GM18498 (cell line): ENCODE measurements at regions not wholly inside any gene's neighbourhood (a gene's known extent, or its start where the extent isn't known, plus 50 kb on each side); places are given as distances from the start of the nearest gene placed in this dataset.
"Not testable (repeated sequence)": the region's sequence is repeated elsewhere in the genome, so short reads cannot be mapped to it uniquely, and the experiment has no call there.

Experiments used
- ATAC-seq: cut with Tn5 transposase; IDR thresholded peaks from one replicate; pipeline ENCODE4 v1.9.1; 2021; ENCODE audit warnings: mild to moderate bottlenecking, moderate library complexity; ENCODE audit not compliant: unreplicated experiment

DNA sequence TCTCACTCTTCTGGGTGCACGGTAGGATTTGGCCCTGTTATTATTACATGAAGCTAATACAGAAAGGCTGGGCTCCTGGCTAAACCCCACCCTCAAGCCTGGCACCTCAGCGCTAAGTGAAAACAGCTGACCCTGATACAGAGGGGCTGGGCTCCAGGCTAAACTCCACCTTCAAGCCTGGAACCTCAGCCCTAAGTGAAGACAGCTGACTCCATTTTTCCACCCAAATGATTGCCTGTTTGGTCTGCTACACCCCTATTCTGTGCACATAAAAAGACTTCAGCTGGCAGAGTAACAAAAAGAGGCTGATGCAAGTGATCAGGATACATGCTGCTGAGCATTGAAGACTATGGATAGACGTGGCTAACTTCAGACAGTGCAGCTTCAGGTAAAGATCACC, 148.4 kb upstream of the CLINT1 start:
- no peak for ATAC-seq

DNA sequence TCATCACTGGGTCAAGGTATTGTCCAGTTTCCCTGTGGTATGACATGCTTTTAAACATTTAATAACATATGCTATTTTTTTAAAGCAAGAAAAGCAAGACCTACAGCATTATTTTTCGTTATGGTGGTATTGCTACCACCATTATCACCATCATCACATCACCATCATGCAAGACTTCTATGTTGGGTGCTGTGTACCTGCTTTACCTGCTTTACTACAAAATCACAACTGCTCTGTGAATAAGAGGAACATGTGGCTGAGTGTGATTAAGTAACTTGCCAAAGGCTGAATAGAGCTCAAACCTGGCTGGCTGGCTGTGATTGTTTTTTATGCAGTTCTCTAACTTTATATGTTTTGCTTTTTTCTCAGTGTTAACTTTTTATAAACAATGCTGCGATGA, 140.8 kb upstream of the CLINT1 start:
- ATAC-seq = no peak

DNA sequence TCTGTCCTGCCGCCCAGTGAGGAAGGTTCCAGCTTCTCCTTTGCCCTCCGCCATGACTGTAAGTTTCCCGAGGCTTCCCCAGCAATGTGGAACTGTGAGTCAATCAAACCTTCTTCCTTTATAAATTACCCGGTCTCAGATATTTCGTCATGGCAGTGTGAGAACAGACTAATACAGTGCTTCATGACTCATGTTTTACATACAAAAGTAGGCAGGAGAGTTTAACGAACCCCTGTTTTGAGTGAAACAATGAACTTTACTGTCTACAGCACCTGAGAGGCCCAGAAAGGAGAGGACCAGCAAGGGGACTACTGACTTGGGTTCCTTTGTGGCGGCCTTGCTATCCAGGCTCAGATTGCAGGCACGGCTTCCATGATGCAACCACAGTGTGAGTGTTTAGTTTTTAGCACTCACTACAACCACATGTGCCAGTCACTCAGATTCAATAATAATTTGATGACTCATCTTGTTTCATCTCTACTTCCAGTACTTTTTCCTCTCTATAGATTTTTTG, 139.1 kb upstream of the CLINT1 start:
- ATAC-seq = no peak

DNA sequence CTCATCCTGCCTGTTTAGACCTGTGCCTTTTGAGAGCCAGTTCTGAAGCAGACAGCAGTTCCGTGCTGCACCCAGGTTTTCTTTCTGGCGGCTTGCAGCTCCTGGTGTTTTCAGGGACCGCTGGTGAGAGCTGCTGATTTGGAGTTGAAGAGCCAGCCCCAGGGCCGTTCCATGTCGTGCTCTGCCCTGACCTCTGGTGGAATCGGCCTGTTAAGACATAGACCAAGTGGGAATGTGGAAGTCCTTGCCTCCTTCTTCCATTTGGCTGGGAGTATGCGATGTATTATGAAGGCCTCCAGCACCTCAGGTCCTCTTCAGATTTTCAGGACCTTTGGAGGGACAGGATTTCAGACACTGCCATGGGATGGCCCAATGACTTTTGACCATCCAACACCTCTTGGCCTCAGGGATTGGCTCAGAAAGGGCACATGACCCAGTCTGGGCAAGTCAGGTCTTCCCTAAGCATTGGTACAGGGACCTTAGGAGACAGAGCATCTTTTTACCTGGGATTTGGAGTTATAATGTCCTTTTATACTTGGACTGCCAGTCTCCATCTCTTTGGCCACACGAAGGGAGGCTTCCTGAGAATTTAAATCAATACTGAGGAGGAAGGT, 136.1 kb upstream of the CLINT1 start:
- peak; percentile 76 for ATAC-seq

DNA sequence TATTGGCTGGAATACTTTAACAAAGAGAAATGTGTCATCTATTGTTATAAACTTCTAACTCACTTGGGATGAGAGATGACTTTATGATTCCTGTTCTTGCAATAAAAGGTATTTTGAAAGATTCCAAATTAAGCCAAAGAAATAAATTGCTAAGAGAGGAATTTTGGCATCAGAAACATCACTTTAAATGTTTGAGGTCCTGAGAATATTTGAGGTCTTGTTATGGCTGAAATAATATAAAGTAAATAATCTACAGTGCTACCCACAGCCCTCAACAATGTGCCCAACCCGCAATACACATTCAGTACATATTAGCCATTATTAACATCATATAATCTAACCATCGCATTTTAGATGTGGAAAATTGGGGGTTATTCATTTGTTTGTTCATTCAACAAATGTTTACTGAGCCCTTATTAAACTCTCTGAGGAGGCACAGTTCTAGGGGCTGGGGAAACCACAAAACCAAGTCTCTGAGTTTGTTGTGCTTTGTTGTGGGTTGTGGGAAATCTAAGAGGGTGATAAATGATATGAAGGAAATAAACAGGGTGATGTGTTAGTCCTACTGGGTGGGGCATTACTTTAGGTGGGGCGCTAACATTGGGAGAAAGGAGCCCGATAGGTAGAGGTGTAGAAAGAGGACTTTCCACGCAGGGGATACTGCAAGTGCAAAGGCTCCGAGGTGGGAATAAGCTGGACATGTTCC, 135.2 kb upstream of the CLINT1 start:
- ATAC-seq = no peak

DNA sequence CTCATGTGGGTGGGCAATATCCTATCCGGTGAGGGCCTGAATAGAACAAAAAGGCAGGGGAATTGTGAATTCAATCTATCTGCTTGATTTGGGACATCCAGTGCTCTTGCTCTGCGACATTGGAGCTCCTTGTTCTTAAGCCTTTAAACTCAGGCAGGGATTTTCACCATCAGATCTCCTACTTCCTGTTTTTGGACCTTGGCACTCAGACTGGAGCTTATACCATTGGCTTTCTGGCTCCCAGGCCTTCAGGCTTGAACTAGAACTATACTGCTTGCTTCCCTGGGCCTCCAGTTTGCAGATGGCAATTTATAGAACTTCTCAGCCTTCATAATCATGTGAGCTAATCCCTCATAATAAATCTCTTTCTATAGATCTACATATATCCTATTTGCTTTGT, 134.3 kb upstream of the CLINT1 start:
- ATAC-seq = no peak

DNA sequence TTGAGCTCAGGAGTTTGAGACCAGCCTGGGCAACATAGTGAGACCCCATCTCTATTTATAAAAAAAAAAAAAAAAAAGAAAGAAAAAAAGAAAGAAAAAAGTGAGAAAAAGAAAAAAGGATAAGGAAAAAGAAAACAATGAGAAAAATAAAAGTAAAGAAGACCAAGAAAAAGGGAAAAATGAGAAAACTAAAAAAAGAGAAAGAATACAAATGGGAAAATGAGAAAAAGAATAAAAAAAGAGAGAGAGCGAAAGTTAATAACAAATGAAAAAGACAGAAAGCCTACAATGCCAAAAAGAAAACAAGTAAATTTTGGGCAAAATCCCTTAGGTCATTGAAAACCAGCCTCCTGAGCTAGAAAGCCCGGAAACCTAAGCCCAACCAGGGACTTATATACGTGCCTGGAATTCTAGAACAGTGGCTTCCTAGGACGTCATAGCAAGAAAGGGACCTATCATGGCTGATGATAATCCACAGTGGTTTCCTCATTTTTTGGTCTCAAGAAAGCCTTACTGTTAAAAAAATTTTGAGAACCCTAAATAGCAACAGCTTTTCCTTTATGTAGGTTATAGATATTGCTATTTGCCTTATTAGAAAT, 131.7 kb upstream of the CLINT1 start:
- no peak for ATAC-seq

DNA sequence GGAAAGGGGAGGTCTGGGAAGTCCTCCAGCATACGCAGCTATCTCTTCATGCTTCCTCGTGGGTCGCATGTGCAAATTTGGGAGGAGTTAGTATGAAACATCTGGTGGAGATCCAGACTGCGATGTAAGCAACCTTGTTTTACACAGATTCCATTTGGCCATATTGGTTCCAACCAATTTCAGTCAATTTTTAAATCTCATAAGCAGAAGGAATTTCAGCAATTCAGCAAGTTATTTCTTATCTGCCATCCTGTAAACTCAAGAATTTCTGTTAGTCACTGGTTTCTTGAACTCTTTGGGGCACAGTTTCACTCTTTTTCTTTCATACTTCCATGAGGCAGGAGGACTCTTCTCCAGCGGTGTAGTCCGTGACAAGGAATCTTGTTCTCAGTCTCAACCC, 130.4 kb upstream of the CLINT1 start:
- ATAC-seq = no peak

DNA sequence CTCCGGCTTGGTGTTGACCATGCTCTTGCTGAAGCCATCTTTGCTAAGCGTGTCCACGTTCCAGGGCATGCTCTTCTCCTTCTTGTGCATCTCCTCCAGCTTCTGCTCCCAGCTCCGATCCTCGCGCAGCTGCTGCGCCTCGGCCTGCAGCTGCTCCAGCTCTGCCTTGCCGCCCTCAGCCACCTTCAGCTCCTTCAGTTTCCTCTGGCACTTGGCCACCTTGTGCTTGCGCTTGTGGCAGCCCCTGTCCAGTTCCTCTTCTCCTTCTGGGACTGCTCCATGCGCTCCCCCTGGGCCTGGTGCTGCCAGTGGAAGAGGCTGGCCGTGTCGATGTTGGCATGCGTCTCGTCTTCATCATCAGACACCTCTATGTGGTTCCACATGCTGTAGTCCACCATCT, 128.3 kb upstream of the CLINT1 start:
- no peak for ATAC-seq

DNA sequence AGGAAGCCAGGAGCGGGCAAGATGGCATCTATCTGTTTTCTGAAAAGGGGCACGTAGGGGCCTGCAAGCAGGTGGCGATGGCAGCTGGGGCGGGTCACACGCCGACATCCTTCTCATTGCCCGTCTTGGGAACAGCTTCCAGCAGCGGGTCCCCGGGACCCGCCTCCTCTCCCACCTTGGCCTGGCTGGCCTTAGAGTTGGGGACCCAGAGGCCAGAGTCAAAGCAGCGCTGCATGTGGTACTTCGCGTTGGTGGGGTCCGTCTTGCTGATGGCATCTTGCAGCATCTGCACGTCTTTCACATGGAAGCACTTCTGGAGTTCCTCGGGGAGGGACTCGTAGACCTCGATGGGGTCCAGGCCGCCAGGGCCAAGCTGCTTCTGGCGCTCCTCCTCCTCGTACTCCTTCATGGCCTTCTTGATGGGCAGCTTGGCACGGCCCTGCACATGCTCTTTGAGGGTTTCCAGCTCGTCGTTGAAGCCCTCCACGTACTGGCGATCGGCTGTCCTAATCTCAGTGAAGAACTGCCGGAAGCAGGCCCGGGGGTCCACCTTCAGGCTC, 127.6 kb upstream of the CLINT1 start:
- no peak for ATAC-seq

DNA sequence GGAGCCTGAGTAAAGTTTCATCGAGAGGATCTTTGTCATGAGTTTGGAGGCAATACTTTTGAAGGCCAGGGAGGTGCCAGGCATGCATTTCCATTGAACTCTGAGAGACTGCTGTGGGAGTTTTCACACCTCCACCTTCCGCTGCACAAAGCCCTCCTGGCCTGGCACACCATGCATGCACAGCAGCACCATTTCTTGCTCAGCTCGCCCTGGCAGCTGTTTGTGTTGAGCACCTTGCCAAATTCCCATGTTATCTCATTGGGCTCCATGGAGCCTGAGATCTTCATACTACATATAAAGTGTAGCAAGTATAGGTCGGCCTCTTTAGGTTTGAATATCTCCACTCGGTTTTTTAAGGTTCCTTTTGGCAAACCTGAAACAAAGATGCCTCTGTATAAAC, 125.7 kb upstream of the CLINT1 start:
- ATAC-seq = no peak

DNA sequence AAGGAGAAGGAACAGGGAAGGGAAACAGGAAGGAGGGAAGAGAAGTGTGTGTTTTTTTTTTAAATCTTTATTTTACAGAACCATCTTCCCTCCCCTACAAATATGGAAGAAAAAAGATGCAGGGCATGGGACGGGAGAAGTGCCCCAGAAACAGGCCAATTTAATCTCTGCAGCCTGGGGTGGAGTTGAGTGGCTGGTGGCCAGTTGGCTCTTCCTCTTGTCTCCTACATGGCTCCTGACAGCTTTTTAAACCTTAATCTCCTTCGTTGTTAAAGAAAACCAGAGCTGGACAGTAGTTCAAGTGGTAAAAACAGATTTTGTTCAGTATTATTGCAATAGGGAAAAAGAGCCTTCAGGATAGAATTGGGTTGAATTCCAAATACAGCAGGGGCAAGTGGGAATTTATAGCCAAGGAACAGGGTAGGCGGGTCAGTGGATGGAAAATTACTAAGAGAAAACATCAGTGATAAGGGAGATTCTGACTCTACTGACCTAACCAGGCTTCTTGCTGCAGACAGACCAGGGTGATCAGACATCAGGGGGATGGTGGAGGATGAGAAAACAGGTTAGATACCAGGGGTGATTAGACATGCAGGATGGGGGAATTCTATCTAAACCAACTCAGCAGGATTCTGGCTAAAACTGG, 125.1 kb upstream of the CLINT1 start:
- no peak for ATAC-seq

DNA sequence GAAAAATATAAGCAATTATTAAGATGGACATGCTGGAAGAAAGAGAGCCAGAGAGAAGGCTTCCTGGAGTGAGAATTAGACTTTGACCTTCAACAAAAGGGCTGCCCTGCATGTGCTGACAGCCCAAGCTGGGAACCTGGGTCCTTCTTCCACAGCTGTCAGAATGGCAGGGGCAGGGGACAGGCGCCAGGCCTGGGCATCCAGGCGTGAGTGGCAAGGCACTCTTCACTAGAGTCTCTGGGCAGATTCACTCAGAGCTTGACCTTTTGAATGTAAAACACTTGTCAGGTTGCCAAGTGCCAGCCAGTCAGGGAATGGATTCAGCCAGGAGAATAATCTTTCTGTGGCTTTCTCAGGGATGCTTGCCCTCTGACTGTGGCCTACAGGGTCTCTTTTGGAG, 119.1 kb upstream of the CLINT1 start:
- no peak for ATAC-seq

DNA sequence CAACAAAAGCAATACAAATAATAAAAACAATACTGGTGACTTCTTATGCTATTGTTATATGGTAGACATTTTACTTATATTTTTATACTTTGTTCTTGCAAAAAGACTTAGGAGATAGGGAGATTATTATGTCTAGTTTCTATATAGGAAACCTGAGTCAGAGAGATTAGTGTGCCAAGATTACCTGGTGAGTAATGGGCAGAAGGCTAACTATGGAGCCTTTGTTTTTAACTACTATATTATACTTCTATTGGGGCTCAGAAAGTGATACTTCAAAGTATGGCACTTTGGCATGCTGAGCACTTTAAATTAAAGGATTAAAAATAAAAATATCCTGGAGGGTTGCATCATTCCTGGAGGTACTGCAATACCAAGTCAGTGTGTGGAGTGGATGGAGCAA, 117.5 kb upstream of the CLINT1 start:
- no peak for ATAC-seq

DNA sequence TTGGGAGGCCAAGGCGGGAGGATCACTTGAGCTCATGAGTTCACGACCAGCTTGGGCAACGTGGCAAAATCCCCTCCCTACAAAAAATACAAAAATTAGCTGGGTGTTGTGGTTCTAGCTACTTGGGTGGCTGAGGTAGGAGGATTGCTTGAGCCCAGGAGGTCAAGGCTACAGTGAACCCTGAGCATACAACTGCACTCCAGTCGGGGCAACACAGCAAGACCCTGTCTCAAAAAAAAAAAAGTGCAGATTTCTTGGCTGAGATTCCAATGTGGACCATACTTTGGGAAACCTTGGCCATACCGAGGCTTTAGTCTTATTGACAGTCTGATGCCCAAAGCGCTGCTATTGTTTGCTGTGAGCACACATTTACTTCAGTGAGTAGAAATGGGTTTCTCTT, 113.6 kb upstream of the CLINT1 start:
- ATAC-seq = no peak

DNA sequence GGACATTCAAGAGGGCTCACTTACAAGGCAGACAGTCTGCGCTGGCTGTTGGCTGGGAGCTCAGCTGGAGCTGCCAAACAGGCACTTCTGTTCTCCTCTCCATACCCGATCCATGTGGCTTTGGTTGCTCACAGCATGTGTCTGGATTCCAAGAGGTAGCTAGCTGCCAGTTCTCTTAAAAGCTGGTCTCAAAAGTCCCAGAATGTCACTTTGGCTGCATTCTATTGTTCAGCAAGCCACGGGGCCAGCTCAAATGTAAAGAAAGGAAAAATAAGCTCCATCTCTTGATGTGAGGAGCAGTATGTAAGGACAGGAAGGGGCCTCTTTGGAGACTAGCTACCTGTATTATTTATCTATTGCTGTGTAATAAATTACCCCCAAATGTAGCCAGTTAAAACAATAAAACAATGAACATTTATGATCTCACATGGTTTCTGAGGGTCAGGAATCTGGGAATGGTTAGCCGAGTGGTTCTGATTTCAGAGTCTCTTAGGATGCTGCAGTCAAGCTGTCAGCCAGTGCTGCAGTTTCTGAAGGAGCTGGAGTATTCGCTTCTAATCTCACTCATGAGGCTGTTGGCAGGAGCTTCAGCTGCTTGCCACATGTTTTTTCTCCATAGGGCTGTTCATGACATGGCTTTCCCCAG, 112.7 kb upstream of the CLINT1 start:
- ATAC-seq = no peak

DNA sequence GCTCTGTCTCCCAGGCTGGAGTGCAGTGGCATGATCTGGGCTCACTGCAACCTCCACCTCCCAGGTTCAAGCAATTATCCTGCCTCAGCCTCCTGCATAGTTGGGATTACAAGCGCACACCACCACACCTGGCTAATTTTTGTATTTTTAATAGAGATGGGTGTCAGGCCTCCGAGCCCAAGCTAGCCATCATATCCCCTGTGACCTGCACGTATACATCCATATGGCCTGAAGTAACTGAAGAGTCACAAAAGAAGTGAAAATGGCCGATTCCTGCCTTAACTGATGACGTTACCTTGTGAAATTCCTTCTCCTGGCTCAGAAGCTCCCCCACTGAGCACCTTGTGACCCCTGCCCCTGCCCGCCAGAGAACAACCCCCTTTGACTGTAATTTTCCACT, 109.6 kb upstream of the CLINT1 start:
- ATAC-seq = not testable (repeated sequence)

DNA sequence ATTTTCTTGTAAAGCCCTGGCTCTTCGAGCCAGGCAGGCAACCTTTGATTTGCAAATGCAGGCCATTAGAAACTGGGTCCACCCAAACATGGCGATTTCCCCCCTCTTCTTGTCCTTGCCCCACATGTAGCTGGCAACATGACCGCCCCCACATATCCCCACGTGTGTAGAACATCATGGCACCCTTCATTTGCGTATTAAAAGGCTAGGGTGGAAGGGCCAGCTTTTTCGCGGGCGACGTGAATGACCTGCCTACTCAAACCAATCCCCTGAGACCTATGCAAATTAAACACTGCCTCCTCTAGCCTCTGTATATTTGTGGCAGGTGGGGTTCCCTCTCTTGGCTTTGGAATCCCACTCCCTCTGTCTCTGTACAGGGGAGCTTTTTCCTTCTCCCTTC, 107.0 kb upstream of the CLINT1 start:
- ATAC-seq = no peak

DNA sequence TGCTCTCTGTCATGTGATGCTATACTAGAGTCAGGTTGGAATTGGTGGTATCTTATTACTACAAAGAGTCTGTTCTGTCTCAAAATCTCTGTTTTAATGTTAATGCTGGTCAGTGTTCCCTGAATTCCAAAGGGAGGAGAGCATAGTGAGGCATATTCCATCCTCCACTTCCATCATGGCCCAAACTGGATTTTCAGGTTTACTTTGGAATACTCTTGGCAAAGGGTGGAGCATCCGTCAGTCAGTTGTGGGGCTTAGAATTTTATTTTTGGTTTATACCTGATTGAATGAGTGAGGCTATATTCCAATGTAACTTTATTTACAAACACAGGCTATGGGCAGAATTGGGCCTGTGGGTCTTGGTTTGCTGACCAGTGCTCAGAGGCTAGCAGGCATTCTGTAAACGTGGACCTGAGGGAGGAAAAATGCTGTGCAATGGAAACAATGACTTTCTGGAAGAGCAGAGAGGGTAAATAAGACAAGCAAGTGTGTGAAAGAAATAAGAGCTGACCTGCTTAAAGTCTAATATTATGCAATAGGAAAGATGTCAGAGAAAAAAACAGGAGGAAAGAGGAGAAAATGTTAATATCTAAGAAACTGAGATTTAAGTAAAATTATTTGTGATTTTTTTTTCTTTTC, 106.2 kb upstream of the CLINT1 start:
- ATAC-seq = no peak

DNA sequence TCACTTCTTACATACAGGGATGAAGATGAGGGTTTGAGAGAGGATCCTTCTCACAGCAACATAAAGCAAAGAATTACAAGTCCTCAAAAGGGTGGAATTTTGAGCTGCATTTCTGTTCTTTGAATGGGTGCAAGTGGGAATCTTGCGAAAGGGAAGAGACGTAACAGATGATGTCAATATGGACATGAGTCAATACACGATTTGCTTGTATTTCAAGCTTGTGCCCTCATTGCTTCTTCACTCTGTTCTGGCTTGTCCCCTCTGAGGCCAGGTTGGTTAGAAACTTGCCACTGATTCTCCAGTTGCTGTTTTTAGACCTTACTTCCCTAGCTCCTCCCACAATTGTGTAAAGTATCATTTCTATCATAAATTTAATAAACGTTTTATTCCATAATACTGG, 104.8 kb upstream of the CLINT1 start:
- ATAC-seq = no peak

DNA sequence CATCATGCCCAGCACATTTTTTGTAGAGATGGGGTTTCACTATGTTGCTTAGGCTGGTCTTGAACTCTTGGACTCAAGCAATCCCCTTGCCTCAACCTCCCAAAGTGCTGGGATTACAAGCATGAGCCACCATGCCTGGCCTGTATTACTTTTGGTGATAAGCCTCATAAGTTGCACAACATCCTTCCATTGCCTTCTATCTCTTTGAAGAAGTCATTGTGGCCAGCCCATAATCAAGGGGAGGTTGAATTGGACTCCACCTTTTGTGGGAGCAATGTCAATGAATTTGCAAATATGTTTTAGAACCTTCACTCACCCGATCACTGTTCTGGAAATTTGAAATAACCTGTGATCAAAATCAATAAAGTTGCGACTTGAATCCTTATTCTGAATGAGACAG, 104.3 kb upstream of the CLINT1 start:
- no peak for ATAC-seq
